ENCODE measurements at regions not wholly inside any gene's neighbourhood (a gene's known extent, or its start where the extent isn't known, plus 50 kb on each side); places are given as distances from the start of the nearest gene placed in this dataset.

- TF ChIP-seq CREB1 (IDR thresholded peaks at IDR 0.05; ENCODE audit: low read depth) (no peak), USF1 (IDR thresholded peaks at IDR 0.05) (no peak), MAX (IDR thresholded peaks at IDR 0.05) (no peak), TCF12 (IDR thresholded peaks at IDR 0.05; ENCODE audit: low read depth) (no peak), EP300 (IDR thresholded peaks at IDR 0.05; ENCODE audit: borderline replicate concordance) (no peak), FOXM1 (IDR thresholded peaks at IDR 0.05; ENCODE audit: borderline replicate concordance, low read depth) (no peak), TEAD4 (IDR thresholded peaks at IDR 0.05) (no peak), TAF1 (IDR thresholded peaks at IDR 0.05; ENCODE audit: low read depth) (no peak), RAD21 (IDR thresholded peaks at IDR 0.05; ENCODE audit: low read depth) (no peak), ZBTB7A (IDR thresholded peaks at IDR 0.05; ENCODE audit: low read depth) (no peak), EGR1 (IDR thresholded peaks at IDR 0.05) (no peak), REST (IDR thresholded peaks at IDR 0.05; ENCODE audit: low read depth) (no peak), CEBPB (IDR thresholded peaks at IDR 0.05) (no peak), YY1 (IDR thresholded peaks at IDR 0.05; ENCODE audit: low read depth) (no peak), NFIC (IDR thresholded peaks at IDR 0.05) (no peak)
Observed at GRCh38 chr3:161558236-161558635, 61.6 kb downstream of the OTOL1 start.

- TF ChIP-seq EGR1 (IDR thresholded peaks at IDR 0.05) (no peak), RAD21 (IDR thresholded peaks at IDR 0.05; ENCODE audit: low read depth) (peak; percentile 79)
Observed at GRCh38 chr3:161559177-161559998, 62.8 kb downstream of the OTOL1 start.

GRCh38 chr3:161560008-161560637, 63.5 kb downstream of the OTOL1 start:
- TF ChIP-seq RAD21 (IDR thresholded peaks at IDR 0.05; ENCODE audit: low read depth) (peak; percentile 76), YY1 (IDR thresholded peaks at IDR 0.05; ENCODE audit: low read depth) (no peak), TCF12 (IDR thresholded peaks at IDR 0.05; ENCODE audit: low read depth) (no peak)

GRCh38 chr3:161567577-161568361, 71.2 kb downstream of the OTOL1 start:
- TF ChIP-seq YY1 (IDR thresholded peaks at IDR 0.05; ENCODE audit: low read depth) (no peak), FOXM1 (IDR thresholded peaks at IDR 0.05; ENCODE audit: borderline replicate concordance, low read depth) (no peak), ZBTB7A (IDR thresholded peaks at IDR 0.05; ENCODE audit: low read depth) (no peak)

GRCh38 chr3:161568671-161569070, 72.1 kb downstream of the OTOL1 start:
- TF ChIP-seq CREB1 (IDR thresholded peaks at IDR 0.05; ENCODE audit: low read depth) (no peak), FOXM1 (IDR thresholded peaks at IDR 0.05; ENCODE audit: borderline replicate concordance, low read depth) (no peak), TCF12 (IDR thresholded peaks at IDR 0.05; ENCODE audit: low read depth) (no peak), USF1 (IDR thresholded peaks at IDR 0.05) (no peak), REST (IDR thresholded peaks at IDR 0.05; ENCODE audit: low read depth) (no peak), TAF1 (IDR thresholded peaks at IDR 0.05; ENCODE audit: low read depth) (no peak), EGR1 (IDR thresholded peaks at IDR 0.05) (no peak), EP300 (IDR thresholded peaks at IDR 0.05; ENCODE audit: borderline replicate concordance) (no peak), CEBPB (IDR thresholded peaks at IDR 0.05) (no peak), TEAD4 (IDR thresholded peaks at IDR 0.05) (no peak), YY1 (IDR thresholded peaks at IDR 0.05; ENCODE audit: low read depth) (no peak)

- no peak for TF ChIP-seq RAD21 (IDR thresholded peaks at IDR 0.05; ENCODE audit: low read depth)
Observed at GRCh38 chr3:161571951-161572350, 75.3 kb downstream of the OTOL1 start.
